K562 (cell line): ENCODE measurements at regions not wholly inside any gene's neighbourhood (a gene's known extent, or its start where the extent isn't known, plus 50 kb on each side); places are given as distances from the start of the nearest gene placed in this dataset.

Source experiments
- ATAC-seq: fragments of 200-7000 bp; cut with Tn5 transposase; 3 replicates; pipeline ENCODE4 v1.9.1; 2020; ENCODE audit warnings: moderate library complexity
- BruUV-seq: library from RNA; stranded (reverse); fragments of 400-500 nt; replicated peaks from 2 replicates; lab custom pipeline; 2021; lab: Mats Ljungman, UMichigan
- CTCF ChIA-PET: fragments of 300-600 bp; formaldehyde crosslinking; extraction: SDS; loops from one replicate; lab custom pipeline; 2021; ENCODE audit warnings: low intra/inter-chr PET ratio; lab: Yijun Ruan, JAX
- POLR2A ChIA-PET: fragments of 300-600, 350-650 bp; sonication (Branson Sonifier 250); formaldehyde crosslinking; extraction: SDS; loops from one replicate; lab custom pipeline; 2021; ENCODE audit warnings: antibody characterized with exemption, inconsistent platforms; lab: Yijun Ruan, JAX
- DNase-seq, 4 experiments: peaks; one replicate each; pipeline versions ENCODE4 v3.0.0 to v3.0.0-alpha.2; 2011 to 2018; ENCODE audit warnings: low spot score in 3 of 4, mixed read lengths in 3 of 4; ENCODE audit errors: extremely low read depth in 1 of 4
- FAIRE-seq: peaks from 2 replicates; lab custom pipeline; 2011; peaks lifted over from hg19 to GRCh38; lab: Jason Lieb, UNC
- H2AFZ ChIP-seq: 2 replicates; pipeline ENCODE4 v1.6.0; 2011; ENCODE audit warnings: low read depth, low read length, control low read depth, inconsistent platforms
- H3K27ac ChIP-seq: fragments of 200-600 bp; 3 replicates; pipeline ENCODE4 v1.8.0; 2011; ENCODE audit warnings: low read depth, mild to moderate bottlenecking, control low read depth, inconsistent platforms, low read length, moderate library complexity, mixed read lengths; ENCODE audit errors: extremely low read depth
- H3K27me3 ChIP-seq, 2 experiments: fragments of 300-600 bp in 1 of 2; 2 replicates in 1 of 2; 3 replicates in 1 of 2; pipeline versions ENCODE4 v1.6.0 to v1.8.0; 2011; ENCODE audit warnings: inconsistent platforms in 2 of 2, low read length in 2 of 2, mild to moderate bottlenecking in 1 of 2, mixed read lengths in 1 of 2, moderate library complexity in 1 of 2; ENCODE audit not compliant: control insufficient read depth in 2 of 2, insufficient read depth in 2 of 2
- H3K36me3 ChIP-seq: fragments of 300-600 bp; 3 replicates; pipeline ENCODE4 v1.8.0; 2011; ENCODE audit warnings: mild to moderate bottlenecking, low read length, inconsistent platforms; ENCODE audit not compliant: control insufficient read depth, insufficient read depth
- H3K4me1 ChIP-seq, 2 experiments: fragments of 200-600 bp in 1 of 2; replicated peaks in 1 of 2; 2 replicates in 1 of 2; 3 replicates in 1 of 2; pipeline versions ENCODE4 v1.5.1 to v1.8.0; 2011; ENCODE audit warnings: inconsistent platforms in 2 of 2, low read length in 2 of 2, mild to moderate bottlenecking in 1 of 2, mixed read lengths in 1 of 2, moderate library complexity in 1 of 2; ENCODE audit not compliant: control insufficient read depth in 2 of 2, insufficient read depth in 2 of 2
- H3K4me2 ChIP-seq: 2 replicates; pipeline ENCODE4 v1.6.1; 2011; ENCODE audit warnings: low read length, control low read depth, inconsistent platforms, mixed read lengths; ENCODE audit not compliant: insufficient read depth
- H3K4me3 ChIP-seq: fragments of 200-600 bp; sonication (generic), shearing (Covaris generic); 2 replicates; pipeline ENCODE4 v1.5.1; 2016; ENCODE audit warnings: control low read depth, inconsistent platforms
- H3K79me2 ChIP-seq: fragments of 200-600 bp; 3 replicates; pipeline ENCODE4 v1.8.0; 2011; ENCODE audit warnings: low read length, inconsistent platforms; ENCODE audit not compliant: control insufficient read depth, insufficient read depth
- H3K9ac ChIP-seq, 2 experiments: 2 replicates each; pipeline versions ENCODE4 v1.6.0 to v1.6.1; 2011; ENCODE audit warnings: low read depth in 2 of 2, low read length in 2 of 2, control low read depth in 1 of 2, inconsistent platforms in 1 of 2, mild to moderate bottlenecking in 1 of 2, mixed read lengths in 1 of 2; ENCODE audit not compliant: insufficient read depth in 1 of 2
- H3K9me1 ChIP-seq: one replicate; pipeline ENCODE4 v1.6.0; 2011; ENCODE audit warnings: inconsistent platforms, mild to moderate bottlenecking, low read length, moderate library complexity; ENCODE audit not compliant: control insufficient read depth, insufficient read depth
- H3K9me3 ChIP-seq: replicated peaks from 2 replicates; pipeline ENCODE4 v1.5.1; 2011; ENCODE audit warnings: low read depth, low read length, inconsistent platforms; ENCODE audit not compliant: control insufficient read depth, insufficient read depth
- H4K20me1 ChIP-seq: replicated peaks from 2 replicates; pipeline ENCODE4 v1.6.1; 2011; ENCODE audit warnings: low read length, inconsistent platforms, mixed read lengths; ENCODE audit not compliant: control insufficient read depth, insufficient read depth
- BRF1 ChIP-seq: IDR thresholded peaks from 3 replicates; pipeline ENCODE4 v1.6.1; 2011; ENCODE audit warnings: borderline replicate concordance, mild to moderate bottlenecking; ENCODE audit not compliant: insufficient read length; ENCODE audit errors: extremely low read depth
- CEBPB ChIP-seq: fragments of 450-650 bp; IDR thresholded peaks from 2 replicates; pipeline ENCODE4 v1.6.1; 2016; ENCODE audit warnings: missing genetic modification characterization, missing compliant biosample characterization
- MED1 ChIP-seq: sonication (generic); formaldehyde crosslinking; IDR thresholded peaks from 2 replicates; pipeline ENCODE4 v1.8.1; 2023; ENCODE audit warnings: missing genetic modification reagents, borderline replicate concordance
- NCOA6 ChIP-seq: fragments of 450-650 bp; IDR thresholded peaks from 2 replicates; pipeline ENCODE4 v1.6.1; 2017; ENCODE audit warnings: mild to moderate bottlenecking
- NR2C1 ChIP-seq, 2 experiments: fragments of 450-650 bp; IDR thresholded peaks; 2 replicates each; pipeline ENCODE4 v1.6.1; 2017; ENCODE audit warnings: mild to moderate bottlenecking in 2 of 2, antibody characterized with exemption in 1 of 2, inconsistent platforms in 1 of 2, missing compliant biosample characterization in 1 of 2, missing genetic modification characterization in 1 of 2
- NR3C1 ChIP-seq: sonication (generic); formaldehyde crosslinking; IDR thresholded peaks from 2 replicates; pipeline ENCODE4 v1.8.1; 2022; ENCODE audit warnings: missing genetic modification reagents
- RREB1 ChIP-seq: fragments of 250-450 bp; sonication (Bioruptor Pico); IDR thresholded peaks from 2 replicates; pipeline ENCODE4 v1.4.0; 2020
- TCF7L2 ChIP-seq: fragments of 150-350 bp; IDR thresholded peaks from 2 replicates; pipeline ENCODE4 v1.6.1; 2016; ENCODE audit warnings: low read depth, mild to moderate bottlenecking, low read length, moderate library complexity
- ZNF124 ChIP-seq: sonication (generic); formaldehyde crosslinking; IDR thresholded peaks from 2 replicates; pipeline ENCODE4 v1.8.1; 2022; ENCODE audit warnings: missing genetic modification reagents
- ZNF436 ChIP-seq: fragments of 250-450, 450-650 bp; sonication (Bioruptor Pico); formaldehyde crosslinking; IDR thresholded peaks from 2 replicates; pipeline ENCODE4 v1.7.0; 2020; ENCODE audit warnings: mild to moderate bottlenecking
- WGBS: fragments of 100-300 bp; shearing (Covaris generic); methylation state at CpG from one replicate; pipeline ENCODE4 v1.1.6; 2016; ENCODE audit warnings: low coverage, mixed read lengths; ENCODE audit not compliant: insufficient coverage; ENCODE audit errors: missing lambda C conversion rate; 5-methylcytosine and 5-hydroxymethylcytosine counted together
- in situ Hi-C: fragments of 300-500 bp; cut with MboI; formaldehyde crosslinking; loops from 4 replicates; pipeline ENCODE4 v1.15.0; 2018; ENCODE audit warnings: inconsistent platforms, mixed read lengths
- intact Hi-C: fragments of 100-400 bp; cut with micrococcal nuclease; formaldehyde crosslinking; loops from 2 replicates; pipeline ENCODE4 v1.14.2; 2022

DNA sequence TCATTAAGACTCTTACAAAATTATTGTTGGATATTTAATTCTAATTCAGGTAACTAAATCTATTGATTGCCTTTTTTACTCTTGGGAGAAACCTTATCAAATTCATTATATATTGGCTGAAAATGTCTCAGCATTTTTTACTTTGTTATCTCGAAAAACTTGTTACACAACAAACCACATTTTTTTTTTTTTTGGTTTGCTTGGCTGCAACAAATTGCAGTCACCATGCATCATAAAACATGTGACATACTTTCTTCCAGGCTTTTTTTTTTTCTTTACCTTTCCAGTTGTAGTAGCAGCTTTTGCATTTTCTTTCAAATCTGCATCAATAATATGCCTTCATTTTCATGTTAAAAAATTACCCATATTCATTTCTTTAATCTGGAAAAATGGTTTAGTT lies 186.7 kb downstream of the TDRD15 start (continued):
- TF ChIP-seq RREB1: no peak
- TF ChIP-seq MED1 (CRISPR knock-in tag): no peak
- peak; percentile 50 for TF ChIP-seq CEBPB (tag)

DNA sequence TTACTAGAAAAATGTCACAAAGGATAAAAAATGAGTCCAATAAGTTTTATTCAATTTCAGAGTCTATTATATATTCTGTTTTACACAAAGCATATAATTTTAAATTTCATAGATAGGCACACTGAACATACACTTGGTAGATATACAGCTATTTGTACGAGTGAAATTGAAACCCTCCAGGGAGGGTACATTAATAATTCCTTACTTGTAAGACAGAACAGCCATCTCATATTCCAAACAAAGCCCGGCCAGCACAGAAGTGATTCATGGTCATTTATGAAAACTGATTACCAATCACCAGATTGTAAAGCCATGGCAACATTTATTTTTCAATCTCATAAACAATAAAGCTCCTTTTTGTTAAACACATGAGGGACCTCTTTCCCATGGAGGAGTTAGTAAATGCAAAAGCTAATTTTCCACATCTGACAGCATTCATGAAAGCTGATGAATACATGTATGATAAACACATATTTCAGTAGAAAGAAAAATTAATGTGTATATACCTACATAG lies 190.6 kb downstream of the TDRD15 start:
- intact Hi-C loops (loop anchor here (10.0 kb wide), 1 partner anchor 650 kb away; the partner anchor contains the start of gene GDF7), in situ Hi-C loops (no loop called here)
- H3K4me1 ChIP-seq: no peaks in the 10 kb centered on the region; a peak in 1 of 5 replicates
- H4K20me1 ChIP-seq: no peaks in the 10 kb centered on the region
- ATAC-seq: no peak
- no peak overlapping the region for H3K4me3 ChIP-seq
- H3K79me2 ChIP-seq: no peaks in the 10 kb centered on the region
- H2AFZ ChIP-seq: no peak overlapping the region
- H3K4me2 ChIP-seq: no peak overlapping the region
- 3% methylated on average over 2 of the region's 2 CpGs for WGBS
- no TSS peak for BruUV-seq
- FAIRE-seq: no peak
- H3K9me1 ChIP-seq: no peaks in the 10 kb centered on the region
- H3K36me3 ChIP-seq: no peaks in the 10 kb centered on the region
- no peaks in the 10 kb centered on the region for H3K27me3 ChIP-seq
- ChIA-PET CTCF (no interaction called here), POLR2A (no interaction called here)
- no peak for TF ChIP-seq TCF7L2
- TF ChIP-seq ZNF436 (CRISPR knock-in tag): no peak
- no peak for TF ChIP-seq RREB1
- no peak for TF ChIP-seq NR3C1 (CRISPR knock-in tag)
- TF ChIP-seq ZNF124: no peak
- TF ChIP-seq NR2C1 (IDR thresholded peaks at IDR 0.05): no peak
- no peak for TF ChIP-seq NR2C1 (tag; IDR thresholded peaks at IDR 0.05)
- TF ChIP-seq BRF1: no peak
- TF ChIP-seq NCOA6: no peak
- no peaks in the 10 kb centered on the region for H3K9me3 ChIP-seq
- H3K9ac ChIP-seq: no peak overlapping the region
- H3K27ac ChIP-seq: no peak overlapping the region
- no peak for DNase-seq
